NCI-H2196 (cell line): ENCODE measurements at regions not wholly inside any gene's neighbourhood (a gene's known extent, or its start where the extent isn't known, plus 50 kb on each side); places are given as distances from the start of the nearest gene placed in this dataset.
"Not testable (repeated sequence)": the region's sequence is repeated elsewhere in the genome, so short reads cannot be mapped to it uniquely, and the experiment has no call there.

Source experiments
- DNase-seq: peaks from one replicate; lab custom pipeline; 2025; ENCODE audit not compliant: unreplicated experiment; lab: John Stamatoyannopoulos, UW

DNA sequence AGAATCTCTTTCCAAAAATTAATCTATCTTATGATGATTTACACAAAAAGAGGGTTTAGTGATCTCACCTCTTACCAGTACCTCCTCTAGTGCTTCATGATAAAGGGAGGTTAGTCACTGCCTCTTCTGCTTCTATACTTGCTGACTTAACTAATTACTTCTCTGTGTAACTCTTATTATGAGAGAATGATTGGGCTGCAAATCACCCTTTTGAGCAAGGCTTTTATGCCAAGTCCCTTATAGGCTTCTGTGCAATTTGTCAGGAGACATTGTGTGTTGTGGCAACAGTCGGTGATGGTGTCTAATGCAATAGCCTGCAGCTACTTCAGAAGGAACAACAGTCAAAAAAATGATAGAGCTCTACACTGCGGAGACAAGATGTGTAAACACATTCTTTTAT is 1568.1 kb upstream of the GOT2 start:
- DNase-seq: no peak

DNA sequence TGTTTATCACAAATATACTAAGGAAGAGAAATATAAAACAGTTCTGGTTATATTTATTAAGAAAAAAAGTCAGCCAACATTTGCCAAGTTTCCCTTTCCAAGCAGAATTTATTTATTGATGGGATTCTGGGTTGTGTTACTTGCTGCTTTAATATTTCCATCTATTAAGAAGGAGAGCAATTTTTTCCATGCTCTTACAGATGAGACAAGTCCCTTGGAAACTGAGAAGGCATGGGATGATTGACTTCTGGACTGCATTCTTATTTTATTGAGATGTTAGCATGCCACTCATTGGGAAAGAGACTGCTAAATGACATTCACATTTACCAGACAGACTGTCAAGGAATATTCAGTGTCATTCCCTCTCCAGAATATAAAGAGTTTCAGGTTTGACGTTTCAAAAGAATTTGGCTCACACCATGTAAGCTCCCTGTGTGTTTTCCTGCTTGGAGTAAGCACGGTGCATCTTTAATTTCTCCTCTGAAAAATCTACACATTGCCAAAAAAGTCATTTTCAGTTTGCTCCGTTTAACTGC is 1565.2 kb upstream of the GOT2 start:
- no peak for DNase-seq

DNA sequence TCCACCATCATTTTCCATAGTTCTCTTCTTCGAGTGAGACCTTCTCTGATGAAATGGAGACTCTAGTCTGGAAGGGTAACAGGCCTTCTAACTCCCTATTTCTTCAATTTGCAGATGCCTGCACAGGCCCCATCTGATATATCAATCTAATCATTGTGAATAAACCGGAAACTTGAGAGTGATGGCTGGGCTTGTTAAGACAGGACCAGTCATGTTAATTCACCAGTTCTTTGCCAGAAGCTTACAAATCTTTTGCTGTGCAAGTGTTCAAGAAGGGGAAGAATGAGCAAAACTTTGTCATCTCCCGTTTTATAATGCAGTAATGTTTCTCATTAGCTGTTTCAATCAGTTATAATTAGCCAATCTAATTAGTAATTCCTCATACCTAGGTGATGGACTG is 1561.3 kb upstream of the GOT2 start:
- DNase-seq: no peak

DNA sequence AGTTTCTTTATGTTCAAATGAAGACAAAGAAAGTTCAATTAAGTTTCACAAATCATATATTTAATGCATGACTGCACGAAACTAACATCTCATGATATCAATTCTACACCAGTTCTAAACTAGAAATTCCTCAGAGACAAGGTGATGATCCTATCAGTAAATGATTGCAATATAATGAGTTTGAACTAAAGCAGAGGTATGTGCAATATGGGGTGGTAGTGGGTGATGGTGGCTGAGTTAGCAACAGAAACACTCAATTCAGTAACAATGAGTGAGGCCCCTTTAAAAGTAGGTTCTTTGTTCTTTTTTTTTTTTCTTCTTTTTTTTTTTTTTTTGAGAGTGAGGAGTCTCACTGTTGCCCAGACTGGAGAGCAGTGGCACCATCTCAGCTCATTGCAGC is 1551.7 kb upstream of the GOT2 start:
- no peak for DNase-seq

DNA sequence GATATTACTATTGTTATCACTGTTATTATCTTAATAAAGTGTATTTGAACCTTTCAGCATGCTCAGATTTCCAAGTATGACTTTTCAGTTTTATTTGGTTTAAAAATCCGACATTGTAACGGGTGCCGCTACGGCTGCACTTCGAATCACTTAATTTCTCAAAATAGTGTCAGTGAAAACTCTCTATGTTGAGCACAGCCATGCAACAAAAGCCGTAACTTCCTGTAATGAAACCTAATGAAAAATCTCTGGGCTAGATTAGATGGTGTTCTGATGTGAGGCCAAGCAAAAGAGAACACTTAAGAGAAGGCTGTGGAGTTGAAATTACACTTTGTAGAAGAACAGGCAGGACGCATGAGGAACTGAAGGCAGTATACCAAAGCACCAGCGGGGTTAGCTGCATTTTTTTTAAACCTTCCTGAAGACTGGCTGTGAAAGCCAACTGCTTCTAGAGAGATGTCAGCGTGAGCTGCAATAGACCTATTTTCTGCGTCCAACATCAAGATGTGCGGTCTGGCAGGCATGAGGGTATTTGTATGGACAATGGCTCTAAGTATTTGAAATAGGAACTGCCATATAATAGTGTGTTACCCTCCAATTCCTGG is 1545.0 kb upstream of the GOT2 start:
- no peak for DNase-seq

DNA sequence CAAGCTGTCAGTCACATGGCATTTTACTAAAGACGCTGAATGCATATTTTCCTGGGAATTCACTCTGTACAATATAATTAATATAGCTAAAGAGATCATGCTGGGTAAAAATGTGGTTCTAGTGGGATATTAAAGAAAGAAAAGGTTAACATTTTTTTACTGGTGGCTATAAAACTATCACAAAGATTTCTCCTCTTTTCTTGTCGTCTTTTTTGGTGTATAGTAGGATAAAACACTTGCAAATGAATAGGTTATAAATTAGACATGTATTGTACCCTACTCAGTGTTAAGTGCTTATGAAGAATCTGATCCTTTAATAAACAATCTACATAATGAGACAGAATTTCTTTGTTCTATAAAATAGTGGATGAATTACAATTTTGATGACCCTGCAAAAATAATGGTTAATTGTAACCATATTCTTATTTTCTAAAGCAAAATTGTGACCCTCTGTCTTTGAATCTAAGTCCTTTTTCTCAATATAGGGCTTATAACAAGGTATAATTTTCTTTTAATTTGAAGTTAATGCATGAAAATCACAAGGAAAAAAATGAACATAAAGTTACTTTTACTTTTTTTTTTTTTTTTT is 1540.4 kb upstream of the GOT2 start:
- DNase-seq: no peak

DNA sequence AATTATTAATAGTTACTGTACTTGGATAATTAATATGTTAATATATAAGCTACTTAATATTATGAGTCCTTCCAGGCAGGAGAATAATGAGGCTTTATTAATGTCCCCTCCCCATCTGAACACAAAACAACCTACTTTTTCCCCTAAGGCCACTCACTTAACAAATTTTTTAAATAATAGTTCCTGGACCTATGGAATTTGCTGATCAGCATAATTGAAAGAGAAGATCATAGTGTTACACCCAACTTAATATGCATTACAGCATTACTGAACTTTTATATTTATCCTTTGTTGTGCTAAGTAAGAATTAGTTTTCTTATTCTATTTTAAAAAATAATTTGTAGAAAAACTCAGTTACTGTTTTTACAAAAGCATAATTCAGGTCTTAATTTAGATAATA is 1537.7 kb upstream of the GOT2 start:
- no peak for DNase-seq

DNA sequence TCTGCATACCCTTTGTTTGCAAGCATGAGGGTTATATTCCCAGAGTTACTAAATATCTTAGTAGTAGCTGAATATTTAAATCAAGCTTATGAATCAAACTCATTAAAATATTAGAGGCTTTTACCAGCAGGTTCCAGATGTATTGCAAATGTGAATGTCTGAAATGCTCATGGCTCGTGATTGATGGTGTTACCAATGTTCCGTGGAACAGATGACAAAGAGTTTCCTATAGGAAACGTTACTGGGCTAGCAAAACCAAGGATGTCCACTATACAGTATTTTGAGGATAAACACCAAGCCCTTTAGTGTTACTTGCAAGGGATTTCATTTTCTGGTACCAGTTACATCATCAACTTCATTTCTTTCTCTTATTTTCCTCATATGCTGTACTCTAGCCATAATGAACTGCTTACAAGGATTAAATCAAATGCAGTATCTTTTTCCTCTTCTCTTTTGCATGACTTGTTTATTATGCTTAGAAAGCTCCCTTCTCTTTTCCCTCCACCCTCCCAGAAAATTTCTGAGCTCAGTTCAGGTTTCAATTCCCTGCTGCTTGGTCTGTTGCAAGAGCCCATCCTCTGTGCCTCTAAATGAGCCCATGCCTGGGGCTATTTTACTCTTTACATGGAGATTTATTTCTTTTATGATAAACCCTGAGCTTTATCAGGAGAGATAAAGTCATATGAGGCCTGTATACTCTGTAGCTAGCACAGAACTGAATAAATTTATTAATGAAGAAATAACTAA is 1537.1 kb upstream of the GOT2 start:
- DNase-seq: no peak

DNA sequence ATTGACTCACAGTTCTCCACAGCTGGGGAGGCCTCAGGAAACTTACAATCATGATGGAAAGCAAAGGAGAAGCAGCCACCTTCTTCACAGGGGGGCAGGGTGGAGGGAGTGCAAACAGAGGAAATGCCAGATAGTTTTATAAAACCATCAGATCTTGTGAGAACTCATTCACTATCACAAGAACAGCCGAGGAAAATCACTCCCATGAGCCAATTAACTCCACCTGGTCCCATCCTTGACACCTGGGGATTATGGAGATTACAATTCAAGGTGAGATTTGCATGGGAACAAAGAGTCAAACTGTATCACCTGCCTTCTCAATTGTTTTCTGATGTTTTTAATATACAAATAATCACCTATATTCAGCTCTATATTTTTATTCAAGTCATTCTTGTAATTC is 1527.3 kb upstream of the GOT2 start:
- no peak for DNase-seq

DNA sequence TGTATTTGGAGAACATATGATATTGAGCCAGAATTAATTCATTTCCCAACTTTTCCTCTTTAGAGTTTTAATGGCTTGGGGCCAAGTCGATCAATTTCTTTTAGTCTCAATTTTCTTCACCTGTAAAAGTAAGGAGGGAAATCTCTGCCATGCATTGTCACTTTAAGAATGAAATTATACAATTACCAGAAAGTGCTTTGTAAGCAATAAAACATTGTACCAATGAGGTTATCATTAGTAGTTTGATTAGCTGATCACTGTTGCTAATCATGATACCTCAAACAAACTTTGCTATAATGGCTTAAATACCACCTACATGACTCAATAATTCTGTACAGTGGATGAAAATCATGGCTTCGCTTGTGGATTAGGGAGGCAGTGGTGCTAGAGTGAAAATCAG is 1525.8 kb upstream of the GOT2 start:
- no peak for DNase-seq

DNA sequence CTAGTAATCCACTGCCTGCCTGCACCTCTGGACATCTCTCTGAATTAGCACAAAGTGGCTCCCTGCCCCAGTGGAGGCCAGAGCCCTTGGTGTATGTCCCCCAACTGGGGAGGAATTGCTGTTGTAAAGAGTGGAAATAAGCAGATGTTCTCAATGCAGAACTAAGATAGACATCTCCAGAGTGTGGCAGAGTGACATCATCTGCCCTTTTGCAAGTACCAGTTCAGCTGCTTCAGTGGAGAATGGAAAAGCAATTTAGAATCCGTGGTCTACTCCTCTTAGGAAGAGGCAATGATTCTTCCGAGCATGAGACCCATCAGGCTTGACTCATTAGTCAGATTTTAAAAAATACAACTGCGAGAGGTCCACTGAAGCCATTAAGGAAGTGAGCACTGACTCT is 1512.0 kb upstream of the GOT2 start:
- DNase-seq: no peak

DNA sequence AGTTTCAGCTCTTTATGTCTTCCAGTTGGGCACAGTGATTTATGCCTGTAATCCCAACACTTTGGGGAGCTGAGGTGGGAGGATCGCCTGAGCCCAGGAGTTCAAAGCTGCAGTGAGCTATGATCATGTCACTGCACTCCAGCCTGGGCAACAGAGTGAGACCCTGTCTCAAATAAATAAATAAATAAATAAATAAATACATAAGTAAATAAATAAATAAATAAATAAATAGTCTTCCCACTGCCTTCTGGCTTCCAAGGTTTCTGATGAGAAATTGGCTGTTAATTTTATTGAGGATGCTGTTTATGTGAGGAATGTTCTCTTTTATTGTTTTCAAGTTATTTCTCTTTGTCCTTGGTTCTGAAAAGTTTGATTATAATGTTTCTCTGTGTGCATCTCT is 1507.6 kb upstream of the GOT2 start:
- DNase-seq: no peak

DNA sequence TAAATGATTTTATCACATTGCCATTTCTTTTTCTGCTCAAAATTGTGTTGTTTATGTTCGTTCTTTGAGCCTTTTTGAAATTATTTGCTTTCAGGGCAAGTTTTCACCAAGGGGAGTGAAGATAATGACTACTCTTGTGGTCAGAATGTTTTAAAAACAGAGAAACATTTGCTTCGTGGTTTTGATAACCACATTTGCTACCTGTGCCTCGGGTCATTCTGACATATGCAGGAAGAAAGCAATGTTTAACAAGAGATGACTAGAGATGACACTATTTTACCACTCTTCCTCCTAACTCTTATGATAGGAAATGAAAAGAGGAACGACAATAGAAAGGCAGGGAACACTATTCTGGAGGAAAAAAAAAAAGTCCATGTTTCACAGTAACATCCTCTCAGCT is 1496.5 kb upstream of the GOT2 start:
- DNase-seq: no peak

DNA sequence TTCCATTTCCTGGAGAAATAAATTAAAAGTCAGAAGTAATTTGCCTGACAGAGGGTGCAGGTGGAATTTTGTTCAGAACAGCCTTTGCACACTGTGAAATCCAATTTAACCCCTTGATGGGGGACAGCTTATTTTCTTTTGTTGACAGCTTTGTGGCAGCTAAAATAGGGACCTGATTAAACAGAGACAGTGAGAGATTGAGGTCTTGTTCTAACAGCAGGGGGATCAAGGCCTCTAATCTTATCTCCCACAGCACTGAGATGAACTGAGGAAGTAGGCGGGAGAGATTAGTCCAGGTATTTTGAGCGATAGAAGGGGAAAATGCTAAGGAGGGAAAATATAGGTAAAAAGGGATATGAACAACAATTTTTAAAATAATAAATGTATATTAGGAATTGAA is 1491.4 kb upstream of the GOT2 start:
- no peak for DNase-seq

DNA sequence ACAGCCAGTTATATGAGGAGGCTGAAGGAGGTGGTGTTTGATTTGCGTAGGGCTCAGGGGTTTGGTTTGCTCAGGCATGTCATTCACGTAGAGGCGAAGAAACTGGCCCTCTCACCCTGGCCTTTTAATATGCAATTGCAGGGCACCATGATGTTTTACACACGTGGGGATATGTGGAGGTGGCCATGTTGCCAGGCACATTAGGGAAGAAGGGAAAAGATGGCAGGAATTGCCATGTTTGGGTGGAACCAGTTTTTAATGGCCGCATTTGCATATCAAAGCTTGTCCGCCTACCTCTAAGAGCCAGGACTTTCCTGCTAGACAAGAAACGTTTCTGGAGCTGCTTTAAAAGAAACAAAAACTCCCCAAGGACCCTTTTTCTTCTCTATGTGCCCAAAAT is 1483.7 kb upstream of the GOT2 start:
- no peak for DNase-seq

DNA sequence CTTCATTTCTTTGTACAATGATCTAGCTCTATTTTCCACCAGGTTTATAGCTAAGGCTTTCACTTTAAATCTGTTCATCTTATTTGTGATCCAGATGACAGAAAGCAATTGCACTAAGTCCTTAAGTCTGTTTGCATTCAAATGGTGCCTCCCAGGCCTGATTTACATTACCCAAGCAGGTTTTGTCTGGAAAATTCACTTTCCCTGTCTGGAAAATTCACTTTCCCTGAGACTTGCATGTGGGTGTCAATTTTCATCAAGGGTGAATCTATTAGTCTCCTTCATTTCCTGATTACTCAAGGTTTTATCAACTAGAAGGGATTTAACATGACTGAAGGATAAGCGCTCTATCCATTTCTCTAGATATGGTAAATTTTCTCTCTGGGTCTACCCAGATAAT is 1480.2 kb upstream of the GOT2 start:
- no peak for DNase-seq

DNA sequence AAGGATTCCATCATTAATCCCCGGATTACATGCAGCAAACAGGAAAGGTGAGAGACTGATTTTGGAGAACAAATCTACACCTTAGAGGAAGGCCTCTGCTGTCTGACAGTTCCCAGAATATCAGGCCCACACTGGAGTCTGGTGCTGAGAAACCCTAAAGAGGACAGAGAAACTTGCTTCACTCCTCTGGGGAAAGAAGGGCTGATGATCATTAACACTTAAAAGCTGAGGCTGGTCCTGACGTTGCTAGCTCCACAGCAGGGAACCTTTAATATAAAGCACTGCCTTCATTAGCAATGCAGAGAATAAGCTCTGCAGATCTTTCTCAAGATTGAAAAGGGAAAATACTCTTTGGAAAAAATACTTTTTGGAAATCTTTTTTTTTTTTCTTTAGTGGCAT is 1472.4 kb upstream of the GOT2 start:
- no peak for DNase-seq

DNA sequence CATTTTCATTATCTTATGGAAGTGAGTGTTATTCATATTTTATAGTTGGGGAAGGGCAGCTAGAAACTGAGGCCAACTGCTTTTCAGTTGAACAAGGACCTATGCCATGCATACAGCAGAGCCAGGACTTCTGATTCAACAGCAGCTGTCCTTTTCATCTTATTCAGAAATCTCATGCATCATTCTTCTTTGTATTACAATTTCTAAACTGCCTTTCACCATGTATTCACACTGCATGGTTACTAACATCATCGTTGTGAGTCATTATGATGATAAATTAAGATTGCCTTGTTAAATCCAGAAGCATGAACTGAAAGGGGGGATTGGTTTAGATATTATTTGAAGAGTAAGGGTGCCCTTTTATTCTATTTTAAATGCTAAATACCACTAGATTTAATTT is 1470.1 kb upstream of the GOT2 start:
- DNase-seq: no peak

DNA sequence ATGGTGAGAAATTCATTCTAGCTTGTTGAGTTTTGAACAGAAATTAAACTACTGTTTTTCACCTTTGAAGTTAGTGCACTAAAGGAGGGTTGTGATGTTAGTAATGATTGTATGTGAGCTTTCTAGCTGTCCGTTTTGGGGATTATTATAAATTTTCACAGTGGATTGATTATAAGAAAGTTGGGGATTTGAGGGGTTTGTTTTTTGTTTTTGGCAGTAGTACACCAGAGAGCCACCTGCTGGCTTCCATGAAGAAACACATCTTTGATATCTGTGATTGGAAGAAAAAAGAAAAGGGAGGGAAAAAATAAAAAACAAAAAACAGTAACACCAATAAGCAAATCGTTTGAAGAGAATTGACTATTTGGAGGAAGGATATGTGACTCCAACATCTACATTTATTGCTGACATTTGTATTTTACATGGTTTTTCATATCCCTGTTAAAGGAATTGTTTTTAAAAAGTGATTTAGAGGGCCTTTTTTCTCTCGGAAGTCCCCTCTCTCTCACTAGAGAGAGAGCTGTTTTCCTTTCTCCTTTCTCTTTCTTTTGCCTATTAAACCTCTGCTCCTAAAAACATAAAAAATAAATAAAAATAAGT is 1469.5 kb upstream of the GOT2 start:
- DNase-seq: no peak

DNA sequence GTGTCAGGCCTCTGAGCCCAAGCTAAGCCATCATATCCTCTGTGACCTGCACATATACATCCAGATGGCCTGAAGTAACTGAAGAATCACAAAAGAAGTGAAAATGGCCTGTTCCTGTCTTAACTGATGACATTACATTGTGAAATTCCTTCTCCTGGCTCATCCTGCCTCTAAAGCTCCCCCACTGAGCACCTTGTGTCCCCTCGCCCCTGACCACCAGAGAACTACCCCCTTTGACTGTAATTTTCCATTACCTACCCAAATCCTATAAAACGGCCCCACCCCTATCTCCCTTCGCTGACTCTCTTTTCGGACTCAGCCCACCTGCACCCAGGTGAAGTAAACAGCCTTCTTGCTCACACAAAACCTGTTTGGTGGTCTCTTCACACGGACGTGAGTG is 1466.6 kb upstream of the GOT2 start:
- DNase-seq: not testable (repeated sequence)

DNA sequence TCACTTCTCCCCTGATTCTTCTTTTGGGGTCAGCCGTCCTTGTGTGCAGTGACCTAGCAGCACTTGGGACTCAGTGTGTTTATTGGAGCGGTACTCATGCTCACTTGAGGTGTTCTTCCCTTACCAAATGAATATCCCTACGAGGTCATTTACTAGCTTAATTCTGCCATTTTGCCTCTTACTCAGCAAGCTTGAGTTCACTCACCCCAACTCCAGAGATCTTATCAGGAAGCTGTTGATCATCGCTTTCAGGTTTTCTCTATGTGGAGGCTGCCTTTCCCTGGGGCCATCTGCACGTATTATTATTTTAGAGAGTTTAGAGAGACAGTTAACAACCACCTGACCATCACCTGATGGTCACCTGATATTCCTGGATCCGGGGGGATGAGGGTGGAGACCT is 1466.0 kb upstream of the GOT2 start:
- DNase-seq: no peak

DNA sequence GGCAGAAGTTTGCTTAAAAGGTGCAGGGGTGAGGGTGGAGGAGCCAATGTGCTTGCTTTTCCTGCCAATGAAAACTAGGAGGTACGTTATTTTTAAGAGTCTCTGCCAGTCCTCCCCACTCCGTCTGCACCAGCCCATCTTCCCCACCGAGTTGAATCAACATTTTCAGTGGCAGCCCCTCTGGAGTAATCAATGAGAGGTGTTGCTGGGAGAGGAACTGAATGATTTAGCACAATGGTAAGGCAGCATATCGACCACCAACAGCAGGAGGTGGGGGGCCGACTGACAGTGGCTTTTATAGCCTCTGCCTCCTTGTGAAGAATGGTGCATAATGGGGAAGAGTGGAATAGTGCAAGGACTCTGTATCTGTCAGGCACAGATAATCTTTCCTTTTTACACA is 1465.0 kb upstream of the GOT2 start:
- DNase-seq: no peak
